ENCODE measurements at regions not wholly inside any gene's neighbourhood (a gene's known extent, or its start where the extent isn't known, plus 50 kb on each side); places are given as distances from the start of the nearest gene placed in this dataset.

- H3K27ac Mint-ChIP-seq (ENCODE audit: unreplicated experiment), result no peak overlapping the region
- TF ChIP-seq CTCF (IDR thresholded peaks at IDR 0.05), result no peak
- H3K9me3 Mint-ChIP-seq (ENCODE audit: unreplicated experiment), result peaks cover 9% of the 10 kb centered on the region
- DNase-seq (ENCODE audit: extremely low spot score, unreplicated experiment), result no peak
- no peaks in the 10 kb centered on the region for H3K36me3 Mint-ChIP-seq (ENCODE audit: unreplicated experiment)
- no peak overlapping the region for H3K4me3 Mint-ChIP-seq (ENCODE audit: unreplicated experiment)
- H3K4me1 Mint-ChIP-seq (ENCODE audit: unreplicated experiment), result no peaks in the 10 kb centered on the region
- no peaks in the 10 kb centered on the region for H3K27me3 Mint-ChIP-seq (ENCODE audit: unreplicated experiment)
Measured at GRCh38 chr15:96966554-96966953, 636.1 kb downstream of the NR2F2 start.

DNA sequence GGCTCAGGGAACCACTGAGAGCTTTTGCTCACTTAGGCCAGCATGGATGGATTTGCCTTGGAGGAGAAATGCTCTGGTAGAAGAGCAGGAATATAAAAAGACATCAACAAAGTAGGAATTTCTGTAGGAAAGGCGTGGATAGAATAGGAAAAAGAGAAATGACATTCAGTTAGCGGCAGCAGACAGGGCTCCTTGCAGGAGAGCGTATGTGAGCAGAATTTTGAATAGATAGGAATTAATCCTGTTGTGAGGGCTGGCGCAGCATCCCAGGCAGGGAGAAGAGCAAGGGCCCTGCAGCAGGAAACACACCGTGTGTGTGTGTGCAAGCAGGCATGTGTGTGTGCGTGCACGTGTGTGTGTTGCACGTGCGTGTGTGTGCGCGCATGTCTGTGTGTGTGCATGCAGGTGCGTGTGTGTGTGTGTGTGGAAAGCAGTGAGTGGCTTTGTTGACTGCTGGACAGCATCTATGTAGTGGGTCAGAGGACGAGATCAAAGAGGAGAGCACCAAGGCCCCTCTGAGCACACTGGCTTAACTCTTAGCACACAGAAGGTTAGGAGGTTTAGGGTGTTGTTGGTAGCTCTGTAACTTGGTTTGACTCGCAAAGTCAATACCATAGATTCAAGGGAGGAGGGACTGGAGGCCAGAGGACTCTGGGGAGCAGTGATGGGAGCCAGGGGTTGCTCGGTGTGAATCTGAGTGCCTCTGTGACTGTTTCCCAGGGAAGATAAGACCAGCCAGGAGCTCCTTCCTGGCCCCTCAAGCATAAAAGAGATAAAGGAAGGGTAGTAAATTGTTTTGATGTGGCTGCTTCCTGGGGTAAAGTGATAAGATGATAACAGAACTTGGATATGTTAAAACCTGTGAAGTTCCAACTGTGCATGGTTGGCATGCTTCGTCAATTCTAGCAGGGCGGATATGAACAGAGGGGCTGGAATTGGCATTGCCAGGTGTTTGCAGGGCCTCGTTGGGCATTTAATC lies 639.5 kb downstream of the NR2F2 start:
- Mint-ChIP-seq H3K9me3 (ENCODE audit: unreplicated experiment) (peaks cover 5% of the 10 kb centered on the region), H3K4me3 (ENCODE audit: unreplicated experiment) (no peak overlapping the region), H3K27me3 (ENCODE audit: unreplicated experiment) (no peaks in the 10 kb centered on the region), H3K4me1 (ENCODE audit: unreplicated experiment) (no peaks in the 10 kb centered on the region), H3K36me3 (ENCODE audit: unreplicated experiment) (no peaks in the 10 kb centered on the region), H3K27ac (ENCODE audit: unreplicated experiment) (no peak overlapping the region)
- no peak for DNase-seq (ENCODE audit: extremely low spot score, unreplicated experiment)
- no peak for TF ChIP-seq CTCF (IDR thresholded peaks at IDR 0.05)

DNA sequence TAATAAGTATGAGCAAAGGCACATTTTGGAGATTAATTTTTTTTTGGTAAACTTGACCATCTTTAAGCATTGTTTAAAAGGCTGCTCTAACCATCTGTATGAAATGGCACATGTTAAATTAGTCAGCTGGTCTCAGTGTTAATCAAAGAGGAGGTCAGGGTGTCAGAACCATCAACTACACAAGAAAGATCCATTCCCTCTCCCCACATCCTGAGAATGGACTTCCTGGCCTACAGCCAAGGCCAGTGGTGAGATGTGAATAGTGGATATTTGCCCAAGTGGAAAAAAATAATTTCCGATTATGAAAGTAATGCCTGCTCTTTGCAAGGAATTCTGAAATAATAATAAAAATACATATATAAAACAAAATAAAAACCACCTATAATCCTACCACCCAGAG lies 641.7 kb downstream of the NR2F2 start:
- H3K4me1 Mint-ChIP-seq (ENCODE audit: unreplicated experiment), result no peaks in the 10 kb centered on the region
- H3K27ac Mint-ChIP-seq (ENCODE audit: unreplicated experiment), result no peak overlapping the region
- H3K36me3 Mint-ChIP-seq (ENCODE audit: unreplicated experiment), result no peaks in the 10 kb centered on the region
- no peak for DNase-seq (ENCODE audit: extremely low spot score, unreplicated experiment)
- no peaks in the 10 kb centered on the region for H3K9me3 Mint-ChIP-seq (ENCODE audit: unreplicated experiment)
- no peak for TF ChIP-seq CTCF (IDR thresholded peaks at IDR 0.05)
- H3K27me3 Mint-ChIP-seq (ENCODE audit: unreplicated experiment), result no peaks in the 10 kb centered on the region
- no peak overlapping the region for H3K4me3 Mint-ChIP-seq (ENCODE audit: unreplicated experiment)

GRCh38 chr15:96974761-96975160 lies 644.3 kb downstream of the NR2F2 start:
- Mint-ChIP-seq H3K36me3 (ENCODE audit: unreplicated experiment) (no peaks in the 10 kb centered on the region), H3K27me3 (ENCODE audit: unreplicated experiment) (no peaks in the 10 kb centered on the region), H3K27ac (ENCODE audit: unreplicated experiment) (no peak overlapping the region), H3K9me3 (ENCODE audit: unreplicated experiment) (no peaks in the 10 kb centered on the region), H3K4me3 (ENCODE audit: unreplicated experiment) (no peak overlapping the region), H3K4me1 (ENCODE audit: unreplicated experiment) (no peaks in the 10 kb centered on the region)
- no peak for DNase-seq (ENCODE audit: extremely low spot score, unreplicated experiment)
- no peak for TF ChIP-seq CTCF (IDR thresholded peaks at IDR 0.05)

DNA sequence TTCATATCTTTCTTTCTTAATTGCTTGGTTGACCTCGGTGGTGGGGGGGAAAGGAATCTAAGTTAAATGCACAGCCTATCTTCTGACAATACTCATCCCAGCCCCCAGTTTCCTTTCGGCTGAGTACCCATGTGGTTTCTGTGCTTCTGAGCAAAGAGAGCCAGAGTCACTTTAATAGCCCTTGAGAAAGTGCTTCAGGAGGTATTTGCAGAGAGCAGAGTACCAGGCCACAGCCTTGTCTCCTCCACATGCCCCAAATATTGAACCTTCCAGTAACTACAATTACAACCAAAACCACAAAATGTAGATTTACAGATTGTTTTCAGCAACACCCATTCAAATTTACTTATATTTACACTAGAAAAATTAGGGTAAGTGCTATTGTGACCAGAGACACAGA lies 647.4 kb downstream of the NR2F2 start:
- no peak for TF ChIP-seq CTCF (IDR thresholded peaks at IDR 0.05)
- Mint-ChIP-seq H3K27me3 (ENCODE audit: unreplicated experiment) (peaks cover 10% of the 10 kb centered on the region), H3K4me1 (ENCODE audit: unreplicated experiment) (no peaks in the 10 kb centered on the region), H3K4me3 (ENCODE audit: unreplicated experiment) (no peak overlapping the region), H3K36me3 (ENCODE audit: unreplicated experiment) (no peaks in the 10 kb centered on the region), H3K9me3 (ENCODE audit: unreplicated experiment) (no peaks in the 10 kb centered on the region), H3K27ac (ENCODE audit: unreplicated experiment) (no peak overlapping the region)
- DNase-seq (ENCODE audit: extremely low spot score, unreplicated experiment), result no peak

All from osteocyte (in vitro differentiated cells).